GM12864 (cell line): ENCODE measurements at regions not wholly inside any gene's neighbourhood (a gene's known extent, or its start where the extent isn't known, plus 50 kb on each side); places are given as distances from the start of the nearest gene placed in this dataset.
"Not testable (repeated sequence)": the region's sequence is repeated elsewhere in the genome, so short reads cannot be mapped to it uniquely, and the experiment has no call there.

Experiments
- DNase-seq: peaks from one replicate; pipeline ENCODE4 v3.0.0-alpha.2; 2011; ENCODE audit warnings: low read depth
- H3K4me3 ChIP-seq: 2 replicates; pipeline ENCODE4 v1.5.1; 2011; ENCODE audit warnings: mild to moderate bottlenecking, low read depth, low read length, control low read depth
- CTCF ChIP-seq: IDR thresholded peaks from 2 replicates; pipeline ENCODE4 v1.5.1; 2011; ENCODE audit warnings: low read depth, mild to moderate bottlenecking, moderate library complexity, low read length, control low read depth, inconsistent platforms; ENCODE audit errors: missing control alignments

- TF ChIP-seq CTCF: no peak
- no peak for DNase-seq
- no peak overlapping the region for H3K4me3 ChIP-seq
Measured at GRCh38 chr2:221724631-221725203, 152.6 kb upstream of the EPHA4 start.

GRCh38 chr2:221724117-221724516 is 152.0 kb upstream of the EPHA4 start:
- not testable (repeated sequence) for DNase-seq, H3K4me3 ChIP-seq

GRCh38 chr2:221716426-221717303 is 144.6 kb upstream of the EPHA4 start:
- DNase-seq: no peak
- TF ChIP-seq CTCF: no peak
- no peak overlapping the region for H3K4me3 ChIP-seq

DNA sequence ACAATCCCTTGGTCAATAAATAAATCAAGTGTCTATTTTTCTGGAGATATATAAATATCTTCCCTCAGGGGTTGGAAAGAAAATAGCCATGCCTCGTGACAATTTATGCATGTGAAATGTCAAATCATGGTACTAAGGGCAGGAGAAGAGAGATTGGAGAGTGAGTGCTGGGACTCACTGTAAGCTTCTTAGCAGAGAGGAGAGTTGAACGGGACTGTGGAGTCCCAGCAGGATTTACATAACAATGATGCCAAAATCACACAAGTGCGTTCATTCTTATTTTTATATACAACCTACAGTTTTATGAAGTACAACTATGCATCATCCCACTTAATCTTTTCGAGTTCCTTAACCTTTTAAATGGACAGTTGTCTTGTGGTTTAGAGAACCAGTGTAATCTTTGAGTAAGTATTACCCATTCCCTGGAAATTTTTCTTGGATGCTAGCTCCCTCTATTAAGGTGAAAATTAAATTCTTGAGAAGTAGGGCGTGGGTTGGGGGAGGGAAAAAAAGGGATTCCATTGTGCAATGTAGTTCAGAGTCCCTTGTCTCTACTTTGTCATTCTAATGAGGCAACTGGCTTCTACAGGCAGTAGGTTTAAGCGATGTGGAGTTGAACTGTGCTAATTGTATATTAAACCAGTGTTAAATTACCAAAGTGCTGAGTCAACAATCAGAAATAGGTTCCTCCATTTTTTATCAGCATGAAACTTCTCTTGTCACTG is 143.6 kb upstream of the EPHA4 start:
- H3K4me3 ChIP-seq: no peak overlapping the region
- no peak for TF ChIP-seq CTCF
- DNase-seq: no peak

DNA sequence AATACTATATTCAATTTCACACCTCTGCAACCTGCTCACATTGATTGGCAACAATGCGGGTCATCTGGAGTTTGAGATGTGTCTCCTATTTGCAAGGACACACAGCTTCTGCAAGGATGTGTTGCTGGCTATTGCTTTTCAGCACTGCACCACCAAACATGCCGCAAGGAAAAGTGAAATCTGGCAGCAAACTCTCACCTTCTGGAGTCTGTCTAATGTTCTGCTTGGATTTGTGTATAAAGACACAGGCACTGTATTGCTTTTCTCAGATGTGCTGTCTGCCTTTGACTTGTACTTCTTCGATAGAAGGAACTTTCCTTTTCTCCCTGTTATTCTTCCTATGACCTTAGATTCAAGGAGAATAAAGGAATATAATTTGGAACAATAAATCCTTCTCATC is 138.6 kb upstream of the EPHA4 start:
- H3K4me3 ChIP-seq: no peak overlapping the region
- no peak for DNase-seq
- no peak for TF ChIP-seq CTCF

GRCh38 chr2:221708902-221709301 is 136.8 kb upstream of the EPHA4 start:
- no peak for TF ChIP-seq CTCF
- no peak overlapping the region for H3K4me3 ChIP-seq
- DNase-seq: no peak

DNA sequence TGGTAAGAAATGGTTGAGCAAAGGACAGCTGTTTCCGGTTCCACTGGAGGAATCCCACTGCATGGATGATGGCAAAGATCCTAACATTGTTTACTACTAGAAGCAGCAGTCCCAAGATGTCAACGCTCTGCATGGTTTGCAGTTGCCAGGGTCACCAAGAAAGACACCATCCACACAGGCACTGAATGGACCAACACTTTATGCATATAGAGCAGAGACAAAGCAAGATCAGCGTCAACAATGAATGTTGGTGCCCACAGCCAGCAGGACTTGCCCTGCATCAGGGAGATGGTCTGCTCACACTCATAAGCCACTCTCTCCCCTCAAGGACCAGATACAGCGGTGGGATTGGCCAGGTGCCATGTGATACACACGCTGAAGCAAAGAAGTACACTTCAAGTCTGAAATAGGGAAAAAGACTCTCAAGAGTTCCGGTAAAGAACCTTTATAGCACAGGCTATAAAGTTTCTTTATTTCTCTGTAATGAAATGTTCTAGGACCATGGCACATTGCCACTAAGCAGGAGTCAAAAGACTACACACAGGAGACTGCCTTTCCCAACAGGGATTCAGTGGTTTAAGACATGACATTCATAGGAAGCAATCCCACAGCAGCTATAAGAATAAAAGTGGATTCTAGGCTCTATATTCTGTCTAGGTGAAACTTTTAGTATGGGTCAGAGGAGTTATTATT is 133.2 kb upstream of the EPHA4 start:
- no peak overlapping the region for H3K4me3 ChIP-seq
- no peak for TF ChIP-seq CTCF
- DNase-seq: no peak
